WTC11 (cell line): ENCODE measurements at regions not wholly inside any gene's neighbourhood (a gene's known extent, or its start where the extent isn't known, plus 50 kb on each side); places are given as distances from the start of the nearest gene placed in this dataset.
"Not testable (repeated sequence)": the region's sequence is repeated elsewhere in the genome, so short reads cannot be mapped to it uniquely, and the experiment has no call there.

Experiments used
- ATAC-seq: fragments of 200-7000 bp; cut with Tn5 transposase; 2 replicates; pipeline ENCODE4 v1.10.0; 2021; ENCODE audit warnings: mild to moderate bottlenecking, moderate library complexity
- CTCF ChIA-PET: fragments of 300-600 bp; sonication (Branson Sonifier 250); formaldehyde crosslinking; loops from one replicate; lab custom pipeline; 2021; ENCODE audit warnings: antibody characterized with exemption; lab: Charles Lee
- POLR2A ChIA-PET: fragments of 350-600 bp; sonication (Branson Sonifier 250); formaldehyde crosslinking; loops from one replicate; lab custom pipeline; 2021; ENCODE audit warnings: antibody characterized with exemption; lab: Charles Lee
- DNase-seq: peaks from one replicate; pipeline ENCODE4 v3.0.0; 2021; ENCODE audit warnings: low spot score
- H3K27ac Mint-ChIP-seq: 2 replicates; pipeline ENCODE4 v1.8.0; 2021; ENCODE audit warnings: mixed read lengths
- H3K27me3 Mint-ChIP-seq: 2 replicates; pipeline ENCODE4 v1.8.0; 2021; ENCODE audit warnings: low read depth, mild to moderate bottlenecking, moderate library complexity, mixed read lengths
- H3K36me3 Mint-ChIP-seq: 2 replicates; pipeline ENCODE4 v1.8.0; 2021; ENCODE audit warnings: mixed read lengths
- H3K4me1 Mint-ChIP-seq: 2 replicates; pipeline ENCODE4 v1.8.0; 2022; ENCODE audit warnings: mixed read lengths
- H3K4me3 Mint-ChIP-seq: 2 replicates; pipeline ENCODE4 v1.8.0; 2021; ENCODE audit warnings: mild to moderate bottlenecking, moderate library complexity, mixed read lengths
- H3K9me3 Mint-ChIP-seq: 2 replicates; pipeline ENCODE4 v1.8.0; 2021; ENCODE audit warnings: mixed read lengths
- ATF2 ChIP-seq: sonication (generic); formaldehyde crosslinking; IDR thresholded peaks from 2 replicates; pipeline ENCODE4 v1.8.1; 2022; ENCODE audit warnings: low read depth, missing genetic modification reagents, borderline replicate concordance
- CDX4 ChIP-seq: fragments of 250-450 bp; sonication (Bioruptor Pico); IDR thresholded peaks from 2 replicates; pipeline ENCODE4 v1.9.0; 2021; ENCODE audit warnings: moderate library complexity, mild to moderate bottlenecking, inconsistent platforms, borderline replicate concordance
- CREB1 ChIP-seq: sonication (generic); formaldehyde crosslinking; IDR thresholded peaks from 2 replicates; pipeline ENCODE4 v1.8.0; 2023; ENCODE audit warnings: mild to moderate bottlenecking, missing genetic modification reagents
- CTCF ChIP-seq: fragments of 200-600 bp; IDR thresholded peaks from 2 replicates; pipeline ENCODE4 v1.8.0; 2022; ENCODE audit warnings: antibody characterized with exemption
- ERG ChIP-seq: fragments of 250-450 bp; sonication (Bioruptor Pico); IDR thresholded peaks from 2 replicates; pipeline ENCODE4 v1.8.0; 2021; ENCODE audit warnings: mild to moderate bottlenecking
- FOXP1 ChIP-seq: sonication (generic); formaldehyde crosslinking; IDR thresholded peaks from 2 replicates; pipeline ENCODE4 v1.8.0; 2022; ENCODE audit warnings: missing genetic modification reagents, mild to moderate bottlenecking, moderate library complexity, borderline replicate concordance
- GTF2I ChIP-seq: fragments of 250-450 bp; sonication (Bioruptor Pico); conservative IDR thresholded peaks from 2 replicates; pipeline ENCODE4 v1.4.0; 2021; ENCODE audit warnings: mild to moderate bottlenecking
- IRF2 ChIP-seq: sonication (generic); formaldehyde crosslinking; IDR thresholded peaks from 2 replicates; pipeline ENCODE4 v1.8.0; 2022; ENCODE audit warnings: low read depth, missing genetic modification reagents, borderline replicate concordance
- NFYB ChIP-seq: sonication (generic); formaldehyde crosslinking; conservative IDR thresholded peaks from 2 replicates; pipeline ENCODE4 v1.8.0; 2022; ENCODE audit warnings: low read depth, missing genetic modification reagents
- SMAD4 ChIP-seq: sonication (generic); formaldehyde crosslinking; IDR thresholded peaks from 2 replicates; pipeline ENCODE4 v1.8.0; 2022; ENCODE audit warnings: mild to moderate bottlenecking, missing genetic modification reagents
- TEAD1 ChIP-seq: sonication (generic); formaldehyde crosslinking; IDR thresholded peaks from 2 replicates; pipeline ENCODE4 v1.8.0; 2022; ENCODE audit warnings: mild to moderate bottlenecking, missing genetic modification reagents
- ZNF512 ChIP-seq: sonication (generic); formaldehyde crosslinking; IDR thresholded peaks from 2 replicates; pipeline ENCODE4 v1.8.1; 2022; ENCODE audit warnings: missing genetic modification reagents, borderline replicate concordance

- TF ChIP-seq ATF2 (CRISPR knock-in tag) = no peak
- TF ChIP-seq ERG (CRISPR knock-in tag) = no peak
Observed at GRCh38 chr7:13727751-13728150, 261.7 kb downstream of the ETV1 start (continued).

- H3K4me3 Mint-ChIP-seq, H3K27me3 Mint-ChIP-seq, H3K36me3 Mint-ChIP-seq, H3K27ac Mint-ChIP-seq, ATAC-seq, CTCF ChIA-PET, DNase-seq, H3K4me1 Mint-ChIP-seq, POLR2A ChIA-PET: not testable (repeated sequence)
- H3K9me3 Mint-ChIP-seq = peaks cover 22% of the 10 kb centered on the region
Observed at GRCh38 chr7:13728430-13728829, 261.0 kb downstream of the ETV1 start.

GRCh38 chr7:13731643-13732042 is 257.8 kb downstream of the ETV1 start:
- Mint-ChIP-seq H3K9me3 (peaks cover 22% of the 10 kb centered on the region), H3K4me1 (peaks cover 4% of the 10 kb centered on the region; the same call in 1 of the 2 replicates), H3K27ac (no peak overlapping the region), H3K36me3 (peaks cover 10% of the 10 kb centered on the region; the same call in 1 of the 2 replicates), H3K4me3 (no peak overlapping the region), H3K27me3 (no peaks in the 10 kb centered on the region)
- ATAC-seq = no peak
- ChIA-PET CTCF (no interaction called here), POLR2A (no interaction called here)
- DNase-seq = no peak
- TF ChIP-seq NFYB (CRISPR knock-in tag) (no peak), FOXP1 (CRISPR knock-in tag) (no peak)
- TF ChIP-seq, all 79 proteins: peak for 0

GRCh38 chr7:13737563-13737962 is 251.9 kb downstream of the ETV1 start:
- no peak overlapping the region for H3K27ac Mint-ChIP-seq
- DNase-seq (no peak), ATAC-seq (no peak)
- no peak for TF ChIP-seq SMAD4 (CRISPR knock-in tag)
- no peak for TF ChIP-seq ZNF512 (CRISPR knock-in tag)
- no peak for TF ChIP-seq IRF2 (CRISPR knock-in tag)
- no peak for TF ChIP-seq GTF2I (CRISPR knock-in tag)
- no peak for TF ChIP-seq CREB1 (CRISPR knock-in tag)
- no peak for TF ChIP-seq TEAD1 (CRISPR knock-in tag)
- TF ChIP-seq CTCF = no peak
- TF ChIP-seq CDX4 (CRISPR knock-in tag) = no peak
- no peak for TF ChIP-seq ERG (CRISPR knock-in tag)
- POLR2A ChIA-PET = no interaction called here
- H3K4me1 Mint-ChIP-seq = peaks cover 7% of the 10 kb centered on the region; the same call in 1 of the 2 replicates
- H3K4me3 Mint-ChIP-seq = no peak overlapping the region
- no peaks in the 10 kb centered on the region for H3K36me3 Mint-ChIP-seq
- no peaks in the 10 kb centered on the region for H3K27me3 Mint-ChIP-seq
- CTCF ChIA-PET = no interaction called here
- H3K9me3 Mint-ChIP-seq = no peaks in the 10 kb centered on the region
